Heart left ventricle (tissue), 13 donors: ENCODE measurements at regions not wholly inside any gene's neighbourhood (a gene's known extent, or its start where the extent isn't known, plus 50 kb on each side); places are given as distances from the start of the nearest gene placed in this dataset.

ENCODE experiments used
- POLR2A ChIP-seq, 2 donors: fragments of 450-650 bp; IDR thresholded peaks; one replicate each; pipeline ENCODE4 v1.6.1; 2017; ENCODE audit warnings: antibody characterized with exemption in 2 of 2, mild to moderate bottlenecking in 2 of 2, moderate library complexity in 2 of 2
- TF ChIP-seq, protein P1 (sequence below), 12 donors: fragments of 200-600 bp; sonication (generic) in 4 of 12; IDR thresholded peaks; one replicate each; pipeline versions ENCODE4 v1.5.0 to v1.8.0; 2018 to 2022; ENCODE audit warnings: antibody characterized with exemption in 12 of 12, mild to moderate bottlenecking in 5 of 12
- donor health status: ischemic (EF 13 %, LVEDD 7.1; RV severe dilation, severe dysfunction).
- donor health status: DM: no; HTN: yes; CAD: no.
- donor health status: DM: no; HTN: no; CAD: no.
- donor health status: ischemic (EF 25% LVEDD 6.9; RV normal size, moderate dysfunction).
- donor health status: ischemic (EF 25% LVEDD 5.7; RV mildly dilated, moderate dysfunction).
- donor health status: ischemic (EF 35%, LVEDD 5.7; RV mildly dilated, moderate dysfunction).
- donor health status: nonischemic (EF 11% LVEDD 7.7; RV severe dilation, severe dysfunction).
- donor health status: DM: yes; HTN: yes; CAD: no.
- donor health status: PGD.
- donor health status: ischemic (EF 29% LVEDD 5.4; RV normal size, mild dysfunction).
- donor health status: nonischemic (EF 23%, LVEDD 6.1; RV moderate dilation, normal function).

GRCh38 chr4:15260758-15261157, 167.1 kb upstream of the C1QTNF7 start:
- TF ChIP-seq, protein P1, sequence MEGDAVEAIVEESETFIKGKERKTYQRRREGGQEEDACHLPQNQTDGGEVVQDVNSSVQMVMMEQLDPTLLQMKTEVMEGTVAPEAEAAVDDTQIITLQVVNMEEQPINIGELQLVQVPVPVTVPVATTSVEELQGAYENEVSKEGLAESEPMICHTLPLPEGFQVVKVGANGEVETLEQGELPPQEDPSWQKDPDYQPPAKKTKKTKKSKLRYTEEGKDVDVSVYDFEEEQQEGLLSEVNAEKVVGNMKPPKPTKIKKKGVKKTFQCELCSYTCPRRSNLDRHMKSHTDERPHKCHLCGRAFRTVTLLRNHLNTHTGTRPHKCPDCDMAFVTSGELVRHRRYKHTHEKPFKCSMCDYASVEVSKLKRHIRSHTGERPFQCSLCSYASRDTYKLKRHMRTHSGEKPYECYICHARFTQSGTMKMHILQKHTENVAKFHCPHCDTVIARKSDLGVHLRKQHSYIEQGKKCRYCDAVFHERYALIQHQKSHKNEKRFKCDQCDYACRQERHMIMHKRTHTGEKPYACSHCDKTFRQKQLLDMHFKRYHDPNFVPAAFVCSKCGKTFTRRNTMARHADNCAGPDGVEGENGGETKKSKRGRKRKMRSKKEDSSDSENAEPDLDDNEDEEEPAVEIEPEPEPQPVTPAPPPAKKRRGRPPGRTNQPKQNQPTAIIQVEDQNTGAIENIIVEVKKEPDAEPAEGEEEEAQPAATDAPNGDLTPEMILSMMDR (IDR thresholded peaks at IDR 0.05): no peak
- TF ChIP-seq POLR2A (IDR thresholded peaks at IDR 0.05): no peak
